Tibial nerve (tissue), 4 donors: ENCODE measurements at regions not wholly inside any gene's neighbourhood (a gene's known extent, or its start where the extent isn't known, plus 50 kb on each side); places are given as distances from the start of the nearest gene placed in this dataset.

Source experiments
- CTCF ChIP-seq, 5 experiments: fragments of 200-600 bp in 3 of 5; fragments of 450-650 bp in 2 of 5; sonication (generic) in 3 of 5; IDR thresholded peaks; one replicate each; pipeline ENCODE4 v1.5.1; 2016 to 2019; ENCODE audit warnings: antibody characterized with exemption in 5 of 5, mild to moderate bottlenecking in 3 of 5, moderate library complexity in 2 of 5
- EP300 ChIP-seq, 2 donors: sonication (generic); formaldehyde crosslinking; IDR thresholded peaks; one replicate each; pipeline ENCODE4 v1.6.1; 2017; ENCODE audit warnings: antibody characterized with exemption in 2 of 2, mild to moderate bottlenecking in 1 of 2
- POLR2A ChIP-seq, 2 donors: fragments of 450-650 bp; IDR thresholded peaks; one replicate each; pipeline ENCODE4 v1.6.1; 2017; ENCODE audit warnings: antibody characterized with exemption in 2 of 2, mild to moderate bottlenecking in 2 of 2, moderate library complexity in 2 of 2

- TF ChIP-seq CTCF (IDR thresholded peaks at IDR 0.05) (no peak), POLR2A (IDR thresholded peaks at IDR 0.05) (no peak), EP300 (IDR thresholded peaks at IDR 0.05) (no peak)
Observed at GRCh38 chr6:192313-192664, 100.0 kb upstream of the DUSP22 start.
